SHP77 treated with DMSO at 0.1 percent for 48 hours (cell line): ENCODE measurements at regions not wholly inside any gene's neighbourhood (a gene's known extent, or its start where the extent isn't known, plus 50 kb on each side); places are given as distances from the start of the nearest gene placed in this dataset.
A peak's percentile ranks its signal among the peaks of the same experiment; 100 is the strongest.

Experiments
- DNase-seq: peaks from one replicate; lab custom pipeline; 2025; lab: John Stamatoyannopoulos, UW

DNA sequence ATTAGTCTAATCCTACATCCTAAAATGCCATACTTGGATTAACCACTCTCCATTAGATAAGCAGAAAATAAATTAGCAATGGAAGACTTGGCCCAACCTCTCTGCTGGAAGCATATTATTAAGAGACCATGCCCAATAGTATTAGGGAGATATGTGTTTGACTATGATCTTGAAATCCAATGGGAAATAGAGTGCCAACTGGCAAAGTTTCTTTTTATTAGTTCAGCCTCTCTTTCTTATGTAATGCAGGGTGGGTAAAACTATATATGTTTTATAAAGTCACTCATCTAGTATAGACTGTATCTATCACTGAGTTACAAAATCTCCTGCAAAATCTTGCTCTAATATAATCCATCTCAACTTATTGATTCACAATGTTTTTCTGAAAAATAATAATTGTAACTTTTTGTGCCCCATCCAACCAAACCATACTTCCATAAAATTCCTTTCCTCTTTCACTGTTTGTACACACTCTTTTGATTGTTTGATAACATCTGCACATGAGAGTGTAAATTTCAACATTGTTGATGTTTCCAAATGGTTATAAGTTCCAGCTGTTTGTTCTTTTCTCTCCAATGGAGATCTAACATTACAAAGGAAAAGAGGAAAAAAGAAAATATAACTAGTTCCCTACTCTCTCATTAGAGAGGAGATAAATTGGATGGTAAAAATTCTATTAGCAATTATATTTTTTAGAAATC lies 408.1 kb upstream of the ADGRL2 start:
- DNase-seq = no peak

DNA sequence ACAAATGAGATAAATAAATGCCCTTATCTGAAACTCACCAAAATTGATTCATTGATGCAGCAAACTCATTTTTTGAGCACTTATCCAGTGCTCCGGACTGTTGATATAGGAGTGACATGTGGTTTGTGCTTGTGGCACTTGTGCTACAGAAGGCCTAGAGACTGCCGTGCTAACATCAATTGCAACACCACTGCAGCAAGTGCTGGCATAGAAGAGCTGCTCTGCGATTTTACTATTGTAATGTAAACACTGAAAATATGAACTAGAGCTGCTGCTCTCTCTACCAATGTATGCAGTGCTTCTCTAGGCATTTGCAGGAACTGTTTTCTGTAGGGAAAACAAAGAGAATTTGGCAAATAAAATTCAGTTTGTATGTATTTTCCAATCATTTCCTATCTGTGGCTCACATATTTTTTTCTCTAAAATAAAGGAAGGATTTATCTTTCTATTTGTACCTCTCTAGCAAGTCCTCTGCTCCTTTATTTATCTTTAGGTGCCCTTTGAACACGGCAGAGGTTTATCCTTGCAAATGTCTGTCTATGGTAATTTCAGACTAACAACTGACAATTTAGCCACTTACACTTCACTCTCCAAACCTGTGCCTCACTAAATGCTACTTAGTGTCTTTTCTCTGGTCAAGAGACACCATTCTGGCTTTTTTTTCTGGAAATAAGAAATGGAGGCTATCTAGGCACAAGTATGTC lies 409.5 kb upstream of the ADGRL2 start:
- DNase-seq = peak; percentile 81

DNA sequence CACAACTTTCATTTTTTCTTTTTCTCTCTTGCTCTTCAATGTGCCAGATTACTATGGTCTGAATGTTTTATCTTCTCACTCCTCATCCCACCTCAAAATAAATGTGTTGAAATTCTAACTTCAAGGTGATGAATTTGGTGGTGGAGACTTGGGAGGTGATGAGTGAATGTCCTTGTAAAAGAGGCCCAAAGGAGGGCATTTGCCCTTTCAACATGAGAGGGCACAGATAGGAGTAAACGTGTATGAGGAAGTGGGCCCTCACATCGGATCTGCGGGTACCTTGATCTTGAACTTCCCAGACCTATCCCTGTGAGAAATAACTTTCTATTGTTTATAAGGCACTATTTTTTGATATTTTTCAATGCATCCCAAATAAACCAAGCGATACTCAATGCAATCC lies 412.3 kb upstream of the ADGRL2 start:
- DNase-seq = no peak

DNA sequence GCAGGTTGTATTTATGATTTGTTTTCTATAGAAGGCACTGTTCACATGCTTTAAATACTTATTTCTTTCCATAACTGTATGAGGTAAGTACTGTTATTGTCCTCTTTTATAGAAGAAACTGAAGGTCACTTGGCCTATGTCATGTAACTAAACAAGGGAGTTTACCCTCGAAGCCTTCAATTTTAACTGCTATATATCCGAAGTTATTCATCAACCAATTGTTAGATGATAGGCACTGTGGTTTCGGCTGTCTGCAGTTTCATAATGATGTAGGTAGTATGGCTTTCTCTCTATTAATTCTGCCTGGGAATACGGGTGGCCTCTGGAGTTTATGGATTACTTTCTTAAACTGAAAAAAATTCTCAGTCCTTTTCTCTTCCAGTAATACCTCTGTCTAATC lies 413.3 kb upstream of the ADGRL2 start:
- DNase-seq = no peak

DNA sequence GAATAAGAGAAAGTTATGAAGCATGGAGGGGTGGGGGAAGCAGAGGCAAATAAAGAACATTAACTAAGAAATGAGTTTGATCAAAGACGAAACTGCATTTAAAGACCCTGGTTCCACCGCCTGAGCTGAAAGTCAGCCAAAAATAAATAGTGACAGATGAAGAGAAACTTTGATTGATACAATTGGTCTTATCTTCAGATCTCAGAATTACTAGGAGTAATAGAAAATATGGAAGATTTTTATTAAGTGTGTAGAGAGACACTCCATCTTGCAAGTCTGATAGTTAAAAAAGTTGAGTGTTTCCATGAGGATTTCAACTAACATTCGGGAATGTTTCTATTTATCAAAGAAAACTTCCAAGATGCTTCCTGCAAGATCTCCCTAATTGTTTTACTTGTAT lies 418.2 kb upstream of the ADGRL2 start:
- no peak for DNase-seq

DNA sequence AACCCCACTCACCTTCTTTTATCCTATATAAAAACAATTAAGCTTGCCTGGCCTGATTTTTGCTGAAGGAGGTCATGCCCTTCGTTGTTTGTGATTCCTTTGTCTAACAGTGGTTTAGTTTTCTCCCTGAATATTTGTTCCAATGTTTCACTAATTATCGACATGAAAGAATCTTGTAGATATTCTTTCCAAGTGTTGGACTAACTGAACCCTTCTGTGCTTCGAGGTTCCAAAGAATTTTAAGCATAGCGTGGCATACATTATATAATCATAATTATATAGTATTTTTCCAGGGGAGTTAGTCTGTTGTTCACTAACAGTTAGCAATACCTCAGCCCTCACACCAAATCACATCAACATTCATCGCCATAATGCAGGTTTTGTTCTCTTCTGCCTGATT lies 418.9 kb upstream of the ADGRL2 start:
- no peak for DNase-seq

DNA sequence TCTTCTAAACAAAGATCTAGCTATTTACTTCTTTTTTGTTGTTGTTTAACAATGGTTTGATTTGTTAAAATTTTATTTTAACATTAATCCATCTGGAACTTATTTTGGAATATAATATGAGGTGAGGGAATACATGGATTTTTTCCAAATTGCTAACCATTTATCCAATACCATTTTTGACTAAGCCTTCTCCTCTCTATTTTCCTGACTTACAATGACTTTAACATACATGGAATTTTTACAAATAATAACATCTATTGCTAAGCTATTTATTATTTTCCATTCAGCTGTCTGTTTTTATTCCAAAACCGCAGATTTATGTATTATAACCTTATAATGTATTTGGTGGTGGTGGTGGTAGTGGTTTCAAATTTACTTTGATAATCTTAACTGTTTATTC lies 420.3 kb upstream of the ADGRL2 start:
- DNase-seq = no peak

DNA sequence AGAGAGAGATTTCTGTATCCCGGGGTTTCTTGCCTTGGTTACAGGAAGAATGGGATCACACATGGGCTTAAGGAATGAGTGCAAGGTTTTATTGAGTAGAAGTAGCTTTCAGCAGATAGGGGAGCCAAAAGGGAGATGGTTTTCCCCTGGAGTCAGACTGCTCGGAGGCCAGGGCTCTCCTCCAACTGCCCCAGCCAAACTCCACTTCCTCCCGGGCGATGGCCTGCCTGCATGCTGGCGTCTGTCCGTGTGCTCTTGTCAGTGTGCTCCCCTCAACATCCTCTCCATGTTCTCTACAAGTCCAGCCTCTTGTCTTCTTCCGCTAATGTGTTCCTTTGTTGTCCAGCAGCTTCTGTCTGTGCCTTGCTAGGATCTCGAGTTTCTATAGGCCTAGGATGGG lies 421.3 kb upstream of the ADGRL2 start:
- DNase-seq = no peak

DNA sequence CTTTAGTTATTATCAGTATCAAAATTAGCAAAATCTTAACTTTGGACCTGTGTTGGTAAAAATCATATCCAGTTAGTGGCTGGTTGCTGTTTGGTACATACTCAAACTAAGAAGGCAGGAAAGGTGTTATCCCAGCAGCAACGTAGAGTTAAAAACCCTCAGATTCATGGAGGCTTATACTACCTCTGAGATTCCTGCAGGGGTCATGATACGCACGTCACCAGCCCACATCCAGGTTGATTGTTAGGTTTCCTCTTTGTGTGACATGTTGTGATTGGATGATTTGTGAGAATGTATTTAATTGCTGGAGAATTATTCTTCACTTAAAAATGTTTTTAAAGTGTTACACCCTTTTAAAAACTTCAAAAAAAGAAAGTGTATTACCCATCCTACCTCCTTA lies 423.3 kb upstream of the ADGRL2 start:
- no peak for DNase-seq

DNA sequence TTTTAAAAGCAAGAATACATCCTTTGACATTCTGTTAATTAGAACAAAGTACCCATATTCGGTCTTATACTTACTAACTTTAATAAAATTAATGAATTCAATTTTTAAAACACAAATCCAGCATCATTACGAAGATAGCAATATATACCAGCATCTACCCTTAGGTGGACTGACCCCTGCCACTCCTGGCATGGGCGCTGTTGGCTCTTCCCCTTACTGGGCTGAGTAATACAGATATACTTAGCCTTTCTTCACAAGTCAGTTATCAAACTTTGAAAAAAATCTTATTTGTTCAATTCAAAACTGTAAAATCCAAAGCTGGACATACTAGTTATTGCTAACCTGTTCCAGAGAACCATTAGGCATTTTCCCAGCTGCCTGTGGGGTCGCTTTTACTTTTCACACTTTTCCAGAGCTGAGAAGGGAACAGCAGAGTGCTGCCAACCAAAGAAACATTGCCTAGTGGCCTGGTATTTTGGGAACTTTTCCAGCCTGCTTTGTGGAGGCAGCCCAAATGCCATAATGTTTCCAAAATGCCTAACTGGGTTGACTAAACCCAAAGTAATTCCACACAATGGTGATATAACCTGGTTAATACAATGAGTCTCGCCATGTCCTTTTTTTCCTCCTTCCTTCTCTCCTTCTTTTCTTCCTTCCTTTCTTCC lies 424.7 kb upstream of the ADGRL2 start:
- DNase-seq = no peak

DNA sequence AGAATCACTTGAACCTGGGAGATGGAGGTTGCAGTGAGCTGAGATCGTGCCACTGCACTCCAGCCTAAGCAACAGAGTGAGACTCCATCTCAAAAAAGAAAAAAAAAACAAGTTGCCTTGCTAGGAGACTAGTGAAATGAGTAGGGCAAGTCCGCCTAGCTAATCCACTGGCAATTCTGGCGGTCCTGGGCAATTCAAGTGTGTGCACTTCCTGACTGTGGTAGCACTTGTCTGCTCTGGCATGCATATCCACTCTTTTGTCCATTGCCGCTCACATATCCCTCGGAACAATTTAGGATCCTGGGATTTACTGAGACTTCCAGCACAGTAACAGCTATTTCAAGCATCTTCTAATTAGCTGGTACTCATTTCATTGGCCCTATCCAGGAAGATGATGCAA lies 426.3 kb upstream of the ADGRL2 start:
- no peak for DNase-seq

DNA sequence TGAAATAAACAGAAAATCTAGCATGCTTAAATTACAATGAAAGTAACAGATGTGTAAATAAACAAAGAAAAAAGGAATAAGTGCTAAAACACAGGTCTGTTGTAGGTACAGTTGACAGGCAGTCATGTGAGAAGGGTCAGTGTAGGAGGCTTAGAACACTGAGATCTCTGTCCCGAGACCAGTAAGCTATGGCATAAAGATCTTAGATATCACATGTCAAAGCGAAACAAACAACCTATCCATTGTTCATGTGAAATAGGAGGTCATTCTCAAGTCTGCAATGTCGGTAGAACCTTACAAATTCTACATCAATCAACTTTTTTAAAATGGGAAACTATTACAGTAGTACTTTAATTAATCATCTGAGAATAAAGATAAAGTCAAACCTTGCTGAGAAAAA lies 428.9 kb upstream of the ADGRL2 start:
- DNase-seq = no peak

DNA sequence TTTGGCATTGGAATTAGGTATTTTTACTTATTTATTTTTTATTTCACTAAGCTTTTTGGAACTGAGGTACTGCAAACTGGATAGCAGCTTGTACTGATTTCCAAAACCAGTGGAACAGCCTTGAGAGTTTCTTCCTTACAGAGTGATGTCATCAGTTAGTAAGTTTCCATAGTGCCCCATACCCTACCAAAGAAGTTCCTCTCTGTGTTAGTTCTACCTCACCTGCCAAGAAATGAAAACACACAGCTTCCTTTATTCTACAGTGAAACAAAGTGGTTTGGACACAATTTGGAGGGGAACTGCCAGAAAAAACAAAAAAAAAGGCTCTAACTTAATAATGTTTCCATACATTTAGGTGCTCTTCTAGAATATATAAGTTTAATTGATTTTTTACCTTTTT lies 430.9 kb upstream of the ADGRL2 start:
- no peak for DNase-seq

DNA sequence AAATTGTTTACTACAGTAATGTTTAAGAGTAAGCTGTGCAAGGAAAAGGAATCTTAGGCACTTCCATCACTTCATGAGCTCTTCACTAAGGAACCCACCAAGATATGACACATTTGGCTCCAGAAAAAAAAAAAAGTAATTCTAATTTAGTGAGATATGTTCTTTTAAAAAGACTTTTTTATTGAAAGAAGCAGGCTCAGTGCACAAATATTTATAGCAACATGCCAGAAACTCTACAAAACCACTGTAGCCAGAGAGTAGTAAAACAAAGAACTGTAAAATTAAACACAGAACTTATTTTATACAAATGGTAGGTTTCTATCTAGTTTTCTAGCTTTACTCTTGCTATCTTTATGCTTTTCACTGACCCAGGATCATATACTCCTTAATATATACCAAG lies 434.6 kb upstream of the ADGRL2 start:
- DNase-seq = no peak

DNA sequence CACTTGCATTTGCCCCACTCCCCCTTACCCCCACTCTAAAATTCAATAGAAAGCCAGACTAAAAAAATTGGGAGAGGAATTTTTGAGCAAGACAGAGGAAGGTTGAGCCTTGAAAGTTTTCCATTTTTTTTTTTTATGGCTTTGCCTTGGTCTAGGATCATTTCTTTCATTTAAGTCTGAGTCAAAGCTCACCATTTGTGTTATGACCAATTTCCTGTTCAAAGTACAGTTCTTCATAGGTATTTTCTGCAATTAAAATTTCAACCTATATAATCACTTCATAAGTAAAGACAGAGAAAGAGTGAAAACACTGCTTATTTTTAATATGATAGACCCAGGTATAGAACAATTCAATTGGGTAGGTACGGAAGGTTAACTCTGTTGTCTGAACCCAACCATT lies 436.6 kb upstream of the ADGRL2 start:
- no peak for DNase-seq

DNA sequence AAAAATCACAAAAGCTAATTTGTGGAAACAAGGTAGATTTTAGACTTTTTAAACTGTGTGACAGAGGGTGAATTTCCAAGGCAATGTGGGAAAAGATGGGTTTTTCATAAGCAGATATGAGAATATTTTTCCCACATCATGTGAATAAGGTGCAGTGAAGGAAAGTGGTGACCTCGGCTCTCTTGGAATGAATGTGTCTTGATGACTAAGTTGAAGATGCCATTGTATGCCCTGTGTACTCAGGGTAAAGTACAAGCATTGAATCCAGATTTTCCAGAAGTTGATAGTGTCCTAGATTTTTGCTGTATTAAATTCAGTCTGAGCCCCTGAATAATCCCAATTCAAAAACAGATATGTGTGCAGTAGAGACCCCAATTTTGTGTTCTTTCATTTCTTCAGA lies 442.6 kb upstream of the ADGRL2 start:
- DNase-seq = no peak

DNA sequence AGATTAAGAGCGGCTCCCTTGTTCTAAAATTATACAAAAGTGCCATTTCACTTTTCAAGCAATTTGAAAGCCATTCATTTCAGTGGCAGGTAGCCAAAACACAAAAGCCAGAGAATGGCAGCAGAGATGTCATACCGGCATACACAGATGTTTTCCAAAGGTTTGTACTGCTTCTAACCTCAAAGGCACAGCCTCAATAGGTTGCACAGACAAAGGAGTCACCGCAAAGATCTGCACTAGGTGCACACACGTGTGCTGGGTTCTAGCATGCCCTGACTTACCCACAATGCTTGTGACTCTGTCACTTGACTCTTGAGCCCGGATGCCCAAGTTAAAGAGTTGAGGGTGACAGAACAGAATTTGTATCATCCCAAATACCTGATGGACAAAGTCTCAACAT lies 448.9 kb upstream of the ADGRL2 start:
- DNase-seq = no peak

DNA sequence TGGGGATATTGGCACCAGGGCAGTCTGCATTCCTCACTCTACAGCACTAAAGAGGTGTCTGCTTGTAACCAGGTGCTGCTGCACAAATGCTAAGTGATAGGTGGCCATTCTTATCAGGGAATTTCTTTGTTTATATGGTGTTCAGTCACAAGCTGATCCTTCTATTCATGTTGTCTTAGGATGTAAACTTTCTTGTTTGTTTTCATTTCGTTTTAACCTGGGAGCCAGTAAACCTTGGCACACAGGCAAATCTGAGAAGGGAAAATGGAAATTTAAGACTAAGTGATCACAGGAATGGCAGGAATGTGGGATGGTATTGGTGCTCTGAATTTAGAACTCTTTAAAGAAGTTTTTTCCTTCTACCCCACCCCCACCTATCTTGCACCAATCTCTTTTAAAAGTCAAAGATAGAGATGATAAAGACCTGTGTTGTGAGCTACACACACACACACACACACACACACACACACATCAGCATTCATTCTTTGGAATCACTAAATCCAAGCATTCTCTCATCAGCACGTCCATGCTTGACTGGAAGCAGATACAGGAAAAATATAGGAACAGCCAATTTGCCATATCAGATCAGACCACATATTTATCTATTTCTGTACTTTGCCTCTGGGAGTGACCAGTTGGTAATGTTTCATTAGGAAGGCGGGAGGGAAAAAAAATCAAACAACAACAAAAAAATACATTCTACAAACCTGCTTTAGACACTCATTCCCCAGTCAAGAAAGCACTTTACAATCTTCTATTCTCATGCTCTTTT lies 451.4 kb upstream of the ADGRL2 start:
- DNase-seq = no peak

DNA sequence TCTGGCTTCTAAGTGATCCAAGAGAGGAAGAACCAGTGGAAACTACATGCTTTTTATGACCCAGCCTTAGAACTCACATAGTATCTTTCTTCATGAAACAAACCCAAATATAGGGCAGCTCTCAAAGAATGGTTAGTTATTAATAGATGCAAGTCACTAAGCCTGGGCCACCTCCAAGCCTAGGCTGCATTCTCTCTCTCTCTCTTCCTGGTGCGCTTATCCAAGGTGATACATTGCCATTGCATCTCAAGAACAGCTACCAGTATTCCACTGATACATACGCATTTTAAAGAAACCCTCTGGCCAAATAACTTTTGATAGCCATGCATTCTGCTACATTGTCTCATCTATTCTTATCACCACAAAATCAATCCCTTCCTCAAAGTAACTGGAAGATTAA lies 455.6 kb upstream of the ADGRL2 start:
- no peak for DNase-seq

DNA sequence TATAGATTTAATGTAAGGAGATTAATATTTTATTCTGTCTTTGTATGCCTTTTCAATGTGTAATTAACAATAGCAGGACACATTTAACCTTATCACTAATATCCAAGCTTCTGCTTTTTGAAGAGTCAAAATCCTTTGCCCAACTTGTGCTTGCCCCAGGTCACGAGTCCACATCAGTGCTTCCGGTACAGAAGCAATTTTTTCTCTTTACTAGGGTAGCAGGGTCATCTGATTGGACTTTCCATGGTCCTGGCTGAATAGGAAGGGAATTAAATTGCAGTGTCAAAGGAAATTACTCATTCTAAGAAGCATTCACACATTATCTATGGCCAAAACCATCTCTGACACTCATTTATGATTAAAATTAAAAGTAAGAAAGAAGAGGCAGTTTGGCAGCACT lies 460.5 kb upstream of the ADGRL2 start:
- no peak for DNase-seq

DNA sequence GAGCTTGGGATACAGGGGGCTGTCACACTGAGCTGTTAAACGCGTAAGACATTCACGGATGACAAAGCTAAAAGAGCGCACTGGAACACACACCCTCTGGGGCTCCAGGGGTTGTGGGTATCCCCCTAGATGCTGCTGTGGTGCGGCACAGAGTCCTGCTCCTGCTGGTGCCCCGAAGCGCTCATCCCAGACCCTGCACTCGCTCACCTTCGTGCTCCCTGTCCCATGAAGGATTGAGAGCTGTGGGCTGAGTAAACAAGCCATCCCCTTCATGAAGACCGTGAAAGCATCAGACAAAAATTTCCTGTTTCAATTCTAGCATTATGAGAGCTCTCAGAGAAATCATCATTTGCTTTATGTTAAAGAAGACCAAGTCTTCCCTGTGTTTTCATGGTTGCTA lies 463.5 kb upstream of the ADGRL2 start:
- DNase-seq = no peak

DNA sequence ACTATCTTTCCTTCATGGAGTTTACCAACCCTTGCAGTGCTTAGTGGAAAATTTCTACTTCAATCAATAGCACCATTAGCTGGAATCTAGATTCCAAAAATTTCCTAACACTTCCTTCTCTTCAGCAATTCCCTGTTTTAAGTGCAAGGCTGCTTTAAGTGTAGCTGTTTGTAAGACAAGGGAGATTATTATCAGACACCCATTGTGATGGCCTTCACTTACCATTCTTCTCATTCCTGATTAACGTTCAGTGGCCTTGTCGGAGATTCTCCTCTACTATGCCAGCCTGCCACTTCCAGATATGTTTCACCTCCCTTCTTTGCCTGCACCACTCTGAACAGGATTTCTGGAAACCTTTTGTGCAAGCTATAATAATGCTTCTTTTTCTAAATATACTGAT lies 464.9 kb upstream of the ADGRL2 start:
- DNase-seq = no peak

DNA sequence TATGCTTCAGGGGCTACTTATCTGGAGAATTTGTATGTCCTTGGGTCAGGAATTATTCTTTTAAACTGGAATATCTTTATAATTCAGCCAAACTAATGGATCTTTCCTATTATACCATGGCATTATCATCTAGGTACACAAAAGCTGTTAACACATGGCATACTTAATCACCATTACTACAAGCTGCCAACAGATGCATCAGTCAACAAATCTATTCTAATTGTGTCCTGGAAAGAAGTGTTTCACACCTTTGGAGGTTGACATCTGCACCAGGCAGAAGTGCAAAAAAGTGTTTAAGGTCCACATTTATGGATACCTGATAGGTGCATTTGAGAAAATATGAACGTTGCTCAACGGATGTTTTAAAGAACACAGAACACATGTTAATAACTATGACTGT lies 470.2 kb upstream of the ADGRL2 start:
- no peak for DNase-seq
